Ammon's horn (tissue), 1 donor: ENCODE measurements at regions not wholly inside any gene's neighbourhood (a gene's known extent, or its start where the extent isn't known, plus 50 kb on each side); places are given as distances from the start of the nearest gene placed in this dataset.

Source experiments
- DNase-seq: peaks from one replicate; pipeline ENCODE4 v3.0.0-alpha.2; 2016; ENCODE audit warnings: low spot score

DNA sequence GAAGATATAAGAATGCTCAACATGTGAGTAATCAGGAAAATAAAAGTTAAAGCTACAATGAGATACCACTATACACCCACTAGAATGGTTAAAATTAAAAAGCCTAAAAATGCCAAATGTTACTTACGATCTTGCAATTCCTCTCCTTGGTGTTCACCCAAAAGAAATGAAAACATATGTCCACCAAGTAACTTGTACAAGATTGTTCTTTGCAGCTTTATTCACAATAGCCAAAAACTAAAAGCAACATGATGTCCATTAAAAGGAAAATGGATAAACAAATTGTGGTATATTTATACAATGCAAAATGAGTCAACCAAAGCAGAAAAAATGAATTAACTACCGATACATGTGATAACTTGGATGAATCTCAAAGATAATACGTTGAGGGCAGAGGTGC, 301.6 kb upstream of the THBS1 start:
- DNase-seq, result no peak

DNA sequence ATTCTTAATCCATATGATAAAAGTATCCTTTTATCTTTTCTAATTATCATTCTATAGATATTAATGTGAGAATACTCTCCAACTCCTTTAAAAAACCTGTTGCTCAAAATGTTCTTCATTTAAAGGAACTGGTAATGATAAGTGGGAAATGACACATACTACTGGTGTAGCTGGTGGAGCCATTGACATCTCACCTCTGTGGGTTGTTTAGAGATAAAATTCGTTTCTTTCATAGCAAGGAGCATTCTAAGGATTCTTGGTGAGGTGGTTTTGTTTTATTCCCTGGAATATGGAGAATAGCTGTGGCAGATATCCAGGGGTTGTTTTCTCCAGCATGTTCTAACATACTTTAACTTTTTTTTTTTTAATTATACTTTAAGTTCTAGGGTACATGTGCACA, 299.8 kb upstream of the THBS1 start:
- DNase-seq, result no peak

DNA sequence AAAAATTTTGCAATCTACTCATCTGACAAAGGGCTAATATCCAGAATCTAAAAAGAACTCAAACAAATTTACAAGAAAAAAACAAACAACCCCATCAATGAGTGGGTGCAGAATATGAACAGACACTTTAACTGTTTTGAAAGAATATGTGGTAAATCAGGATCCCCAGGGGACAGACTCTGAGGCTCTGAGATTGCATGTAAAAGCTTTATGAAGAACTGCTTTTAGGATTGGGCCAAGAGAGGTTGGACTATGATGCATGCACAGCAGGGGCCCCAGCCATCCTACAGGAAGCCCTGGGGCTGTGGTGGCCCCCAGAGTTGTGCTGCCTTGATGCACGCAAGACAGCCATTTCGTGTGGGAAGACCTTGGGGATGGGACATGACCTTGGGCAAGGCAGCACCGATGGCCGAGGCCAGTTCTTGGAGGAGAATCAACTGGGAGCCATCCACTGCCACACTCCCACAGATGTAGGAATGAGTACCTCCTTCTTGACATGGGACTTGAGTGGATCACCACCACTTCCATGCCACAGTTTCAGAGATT, 298.1 kb upstream of the THBS1 start:
- DNase-seq, result no peak

DNA sequence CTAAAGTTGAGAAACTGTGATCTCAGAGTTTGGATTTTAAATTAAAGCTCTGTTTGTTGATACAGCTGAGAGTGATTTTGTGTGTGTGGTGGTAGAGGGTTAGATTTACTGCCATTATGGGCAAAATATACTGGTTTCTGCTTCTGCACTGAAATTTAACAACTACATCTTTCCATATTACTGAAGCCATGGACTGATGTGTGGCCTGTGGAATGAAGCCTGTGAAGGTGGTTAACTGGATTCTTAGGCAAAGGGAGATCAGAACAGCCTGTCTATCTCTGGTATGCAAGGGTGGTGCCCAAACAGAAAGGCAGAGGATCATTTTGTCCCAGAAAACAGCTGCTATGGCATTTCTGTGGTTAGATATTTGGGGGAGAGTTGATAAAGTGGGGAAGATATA, 297.3 kb upstream of the THBS1 start:
- no peak for DNase-seq

DNA sequence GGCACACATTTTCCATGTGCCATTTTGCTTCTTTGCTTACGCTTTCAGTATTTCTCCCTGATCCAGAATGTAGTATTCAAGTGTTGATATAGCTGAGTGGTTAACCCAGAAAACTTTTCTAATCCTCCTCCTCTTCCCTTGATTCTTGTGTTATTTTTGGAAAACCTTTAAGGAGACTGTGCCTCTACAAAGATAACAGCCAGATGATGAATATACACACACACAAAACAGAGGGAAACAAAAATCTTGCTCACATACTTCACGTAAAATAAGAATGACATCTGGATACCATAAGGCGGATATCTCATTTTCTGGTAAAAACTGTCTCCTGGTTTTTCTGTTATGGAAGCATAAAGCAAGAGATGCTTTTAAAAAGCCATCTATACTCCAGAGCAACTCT, 295.8 kb upstream of the THBS1 start:
- DNase-seq, result no peak

DNA sequence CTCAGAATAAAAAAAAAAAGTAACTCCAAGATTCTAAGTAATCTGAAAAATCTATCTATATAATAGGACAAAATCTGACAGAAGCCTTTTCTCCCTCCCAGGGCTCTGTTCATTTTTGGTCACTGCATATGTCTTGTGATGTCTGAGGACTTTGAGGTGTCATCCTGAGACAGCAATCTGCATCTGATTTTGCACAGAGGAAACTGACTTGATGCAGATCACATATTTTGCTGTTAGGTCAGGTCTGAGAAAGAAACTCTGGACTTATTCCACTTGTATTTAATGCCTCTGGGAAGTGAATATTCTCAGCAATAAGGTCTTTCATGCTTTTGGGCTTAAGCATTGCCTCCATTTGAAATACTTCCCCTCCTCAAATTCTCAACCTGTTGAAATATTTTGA, 295.2 kb upstream of the THBS1 start:
- no peak for DNase-seq

DNA sequence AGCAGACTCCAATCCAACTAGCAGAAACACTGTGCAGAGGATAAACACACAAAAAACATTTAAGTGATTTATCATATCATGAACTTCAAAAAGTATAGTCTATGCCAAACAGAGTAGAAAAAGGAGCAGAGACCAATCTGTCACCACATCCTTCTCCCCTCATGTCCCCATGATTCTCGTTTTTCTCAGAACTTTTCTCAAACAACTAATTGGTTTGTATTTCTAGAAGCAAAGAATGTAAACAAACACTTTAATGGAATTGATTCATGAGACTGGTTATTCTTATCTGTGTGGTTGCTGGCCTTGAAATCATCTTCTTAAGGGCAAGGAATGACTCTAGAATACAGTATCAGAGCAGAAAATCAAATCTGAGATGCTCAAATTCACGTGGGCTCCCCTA, 294.2 kb upstream of the THBS1 start:
- no peak for DNase-seq

DNA sequence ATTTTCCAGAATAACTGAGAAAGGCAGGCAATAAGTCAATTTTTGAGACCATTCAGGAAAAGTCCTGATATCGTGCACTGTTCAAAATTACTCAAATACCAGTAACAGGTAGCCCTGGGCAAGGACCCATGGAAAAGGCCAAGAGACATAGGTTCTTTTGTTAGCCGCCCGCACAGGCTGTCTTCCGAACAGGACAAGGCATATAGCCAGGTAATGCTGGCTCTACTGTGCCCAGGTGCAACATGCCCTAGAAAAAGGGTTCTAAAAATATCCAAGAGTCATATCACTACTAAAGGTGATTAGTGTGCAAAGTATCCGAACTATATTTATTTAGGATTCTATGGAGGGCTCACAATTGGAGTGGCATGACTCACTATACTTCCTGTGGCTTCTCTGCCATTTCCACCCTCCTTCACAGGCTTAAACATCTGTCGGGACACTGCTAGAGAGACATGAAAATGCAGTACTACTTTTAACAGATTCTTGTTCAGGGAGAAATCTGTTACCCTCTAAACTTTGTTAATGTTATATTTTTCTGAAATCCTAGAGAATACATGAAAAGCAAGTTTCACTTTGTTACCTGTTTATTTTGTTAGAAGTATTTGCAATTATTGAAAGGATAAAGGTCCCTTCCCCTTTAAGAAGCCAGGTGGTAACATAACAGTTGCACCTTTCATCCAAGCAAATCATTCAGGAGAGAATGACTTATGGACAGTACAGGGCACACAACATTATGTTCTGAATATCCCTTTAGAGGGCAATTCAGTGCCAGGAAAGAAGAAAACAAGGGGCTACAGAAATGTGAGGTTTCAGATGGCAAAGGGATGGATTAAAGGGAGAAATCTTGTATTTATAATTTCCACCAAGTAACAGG, 293.3 kb upstream of the THBS1 start:
- DNase-seq, result no peak

DNA sequence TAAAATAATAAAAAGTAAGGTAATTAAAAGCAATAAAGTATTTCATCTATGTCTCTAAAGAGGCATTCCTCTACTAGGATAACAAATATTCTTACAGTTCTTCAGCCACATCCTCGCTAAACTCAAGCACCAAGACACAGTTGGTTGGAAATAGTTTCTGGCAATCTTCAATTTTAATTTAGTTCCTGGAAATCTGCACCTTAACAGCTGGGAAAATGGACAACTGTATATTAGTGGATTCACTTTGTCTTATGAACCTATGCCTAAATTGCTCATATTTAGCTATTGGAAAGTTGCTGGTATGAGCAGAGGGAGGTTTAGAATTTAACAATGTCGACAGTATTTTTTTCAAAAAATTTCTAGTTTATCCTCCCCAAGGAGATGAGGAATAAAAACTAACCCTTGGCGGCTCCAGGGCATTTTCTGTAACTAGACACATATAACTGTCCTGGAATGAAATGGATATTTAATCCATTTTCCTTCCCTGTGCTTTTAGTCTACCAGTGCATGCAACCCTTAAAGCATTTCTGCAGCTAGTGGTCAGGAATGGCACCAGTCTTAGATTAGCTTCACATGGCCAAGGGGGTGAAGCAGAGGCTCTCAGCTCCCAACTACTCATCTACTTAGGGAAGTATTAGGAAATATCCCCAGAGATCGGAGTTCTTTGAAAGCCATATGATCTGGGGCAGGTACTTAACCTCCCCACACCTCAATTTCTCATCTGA, 290.0 kb upstream of the THBS1 start:
- no peak for DNase-seq

DNA sequence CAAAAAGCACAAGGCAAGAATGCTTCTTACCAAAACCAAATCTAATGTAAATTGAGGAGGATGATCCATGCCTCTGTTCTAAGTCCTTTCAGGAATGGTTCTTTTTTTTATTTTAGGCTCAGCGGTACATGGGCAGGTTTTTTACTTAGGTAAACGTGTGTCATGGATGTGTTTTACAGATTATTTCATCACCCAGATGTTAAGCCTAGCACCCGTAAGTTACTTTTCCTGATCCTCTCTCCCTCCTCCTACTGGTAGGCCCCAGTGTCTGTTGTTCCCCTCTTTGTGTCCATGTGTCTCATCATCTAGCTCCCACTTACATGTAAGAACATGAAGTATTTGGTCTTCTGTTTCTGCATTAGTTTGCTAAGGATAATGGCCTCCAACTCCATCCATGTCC, 289.2 kb upstream of the THBS1 start:
- no peak for DNase-seq

DNA sequence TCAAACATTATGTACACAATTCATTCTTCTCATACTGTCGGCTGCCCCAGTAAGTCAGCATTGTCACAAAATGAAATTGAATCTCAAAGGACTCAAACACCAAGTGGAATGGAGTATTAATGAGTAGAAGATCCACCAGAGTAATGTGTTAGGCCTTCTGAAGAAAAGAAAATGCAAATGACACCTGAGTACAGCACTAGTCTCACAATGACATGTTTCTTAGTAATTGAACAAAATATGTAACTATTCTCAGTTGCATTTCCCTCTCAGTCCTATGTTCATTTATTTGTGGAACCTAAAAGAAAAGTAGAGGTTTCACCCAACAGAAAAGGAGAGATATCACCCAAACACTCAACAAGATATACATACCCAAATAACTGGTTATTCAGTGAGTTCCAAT, 283.9 kb upstream of the THBS1 start:
- DNase-seq, result no peak

DNA sequence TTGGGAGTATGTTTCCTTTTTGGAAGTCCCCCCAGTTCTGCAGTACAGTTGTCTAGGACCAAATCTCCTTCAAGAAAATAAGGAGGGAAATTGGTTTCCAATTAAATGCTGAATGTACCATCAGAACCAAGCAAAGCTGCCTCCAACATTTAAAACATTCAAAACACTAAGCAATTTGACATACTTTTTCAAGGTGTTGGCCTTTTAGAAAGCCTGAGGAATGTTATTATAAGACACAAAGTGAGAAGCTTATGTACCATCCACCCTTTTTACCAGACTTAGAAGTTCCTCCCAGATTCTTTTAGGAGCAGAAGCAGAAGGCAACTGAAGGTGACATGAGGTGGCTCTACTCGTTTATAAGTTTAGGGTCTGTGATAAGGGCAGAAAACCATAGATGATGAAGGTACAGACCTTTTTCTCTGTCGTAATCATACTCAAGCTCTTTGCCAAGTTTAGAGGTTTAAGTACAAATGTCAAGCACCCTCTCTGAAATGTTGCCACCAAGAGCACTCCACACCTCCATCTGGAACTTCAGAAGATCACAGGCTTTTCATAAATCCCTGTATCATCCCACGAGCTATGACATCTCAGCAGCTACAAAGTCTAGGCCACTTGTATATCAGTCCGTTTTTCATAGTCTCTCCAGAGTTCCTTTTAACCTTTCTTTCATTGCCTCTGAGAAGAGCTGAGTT, 282.5 kb upstream of the THBS1 start:
- DNase-seq, result no peak

DNA sequence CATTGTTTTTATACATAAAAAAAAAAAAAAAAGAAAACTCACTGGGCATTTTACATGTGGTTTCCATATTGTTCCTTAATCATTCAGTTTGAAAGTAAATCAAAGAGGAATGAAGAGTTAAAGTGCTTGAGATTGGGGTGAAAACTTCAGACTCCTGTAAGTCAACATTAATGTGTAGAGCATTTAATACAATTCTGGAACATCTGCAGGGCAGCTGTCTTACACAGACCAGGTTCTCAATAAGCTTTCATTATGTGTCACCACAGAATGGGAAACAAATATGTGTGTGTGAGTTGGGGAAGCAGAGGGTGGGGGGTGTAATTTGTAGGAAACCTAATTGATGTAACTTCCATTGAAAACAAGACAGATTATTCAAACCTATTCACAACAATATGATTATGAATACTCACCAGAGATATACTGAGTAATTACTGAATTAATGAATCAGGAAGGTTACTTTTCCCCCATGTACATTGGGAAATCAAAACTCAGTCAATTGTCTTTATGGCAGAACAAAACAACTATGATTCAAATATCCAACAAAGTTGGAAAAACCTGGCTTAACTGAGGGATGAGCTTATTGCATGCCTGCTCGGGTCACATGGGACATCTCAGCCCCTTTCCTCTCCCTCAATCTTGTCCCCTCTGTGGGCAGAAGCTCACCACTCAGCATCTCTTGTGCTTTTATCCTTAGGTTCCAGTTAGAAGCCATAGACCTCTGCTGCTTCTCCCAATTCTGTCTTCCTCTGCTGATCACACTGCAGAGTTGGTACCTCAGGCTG, 281.2 kb upstream of the THBS1 start:
- DNase-seq, result no peak

DNA sequence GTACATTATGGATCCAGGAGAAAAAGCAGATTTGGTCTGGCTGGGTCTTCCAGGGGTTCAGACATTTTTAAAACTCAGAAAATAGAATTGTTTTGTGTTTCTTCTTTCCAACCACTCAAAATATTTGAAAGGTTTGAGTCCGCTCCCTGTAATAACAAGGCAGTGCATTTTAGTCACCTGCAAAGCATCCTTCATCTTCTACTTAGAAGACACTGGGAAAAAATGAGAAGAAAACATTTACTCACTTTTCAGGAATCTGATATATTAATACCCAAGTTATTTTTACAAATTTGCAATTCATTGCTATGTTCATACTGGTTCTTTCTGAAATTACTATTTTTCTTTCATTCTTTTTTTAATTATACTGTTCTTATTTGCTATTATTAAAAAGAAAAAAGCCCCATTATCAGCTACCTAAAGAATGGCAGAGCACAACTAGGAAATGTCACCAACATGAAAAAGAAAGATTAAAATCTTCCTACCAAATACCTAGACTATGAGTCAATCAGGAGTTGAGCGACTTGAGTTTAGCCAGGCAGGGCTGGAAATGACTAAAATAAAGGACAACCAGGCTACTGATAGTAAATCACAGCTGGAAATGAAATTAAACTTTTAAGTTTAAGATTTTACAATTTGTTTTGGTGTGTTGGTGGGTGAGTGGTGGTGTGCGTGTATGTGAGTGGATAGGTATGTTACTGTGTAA, 280.3 kb upstream of the THBS1 start:
- no peak for DNase-seq

DNA sequence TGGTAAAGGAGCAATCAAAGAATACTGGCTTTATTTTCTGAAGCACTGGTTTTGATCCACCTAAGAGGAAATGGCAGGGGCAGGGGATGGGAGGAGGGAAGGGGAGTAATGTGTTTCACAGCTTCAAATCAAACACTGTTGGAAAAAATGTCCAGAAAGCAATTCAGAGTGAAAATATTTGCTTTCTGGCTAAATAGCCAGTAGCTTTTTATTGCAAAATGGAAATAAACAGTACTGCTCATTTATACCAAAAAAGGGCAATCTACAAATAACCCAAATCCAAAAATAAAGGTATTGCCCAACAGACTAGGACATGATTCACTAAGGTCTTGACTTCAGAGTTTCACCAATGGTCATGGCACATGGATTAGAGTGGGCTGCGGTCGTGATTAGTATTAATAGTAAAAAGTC, 279.3 kb upstream of the THBS1 start:
- no peak for DNase-seq

DNA sequence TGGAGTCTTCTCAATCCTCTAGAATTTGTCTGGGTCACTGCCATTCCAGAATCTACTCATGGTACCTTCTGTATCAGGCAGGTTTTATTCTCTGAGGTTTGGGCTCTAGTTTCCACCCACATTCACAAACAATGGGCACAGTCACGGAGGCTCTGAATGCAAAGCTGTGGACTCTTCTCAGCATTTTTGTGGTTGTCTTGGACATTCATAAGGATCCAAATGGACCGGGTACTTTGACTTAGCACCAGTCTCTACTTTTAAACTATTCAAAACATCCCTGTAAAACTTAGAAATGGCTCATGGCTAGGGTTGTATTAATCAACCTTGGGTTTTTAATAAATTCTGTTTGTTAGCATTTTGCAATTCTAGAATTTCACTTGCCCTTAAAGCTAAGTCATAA, 277.9 kb upstream of the THBS1 start:
- DNase-seq, result no peak

DNA sequence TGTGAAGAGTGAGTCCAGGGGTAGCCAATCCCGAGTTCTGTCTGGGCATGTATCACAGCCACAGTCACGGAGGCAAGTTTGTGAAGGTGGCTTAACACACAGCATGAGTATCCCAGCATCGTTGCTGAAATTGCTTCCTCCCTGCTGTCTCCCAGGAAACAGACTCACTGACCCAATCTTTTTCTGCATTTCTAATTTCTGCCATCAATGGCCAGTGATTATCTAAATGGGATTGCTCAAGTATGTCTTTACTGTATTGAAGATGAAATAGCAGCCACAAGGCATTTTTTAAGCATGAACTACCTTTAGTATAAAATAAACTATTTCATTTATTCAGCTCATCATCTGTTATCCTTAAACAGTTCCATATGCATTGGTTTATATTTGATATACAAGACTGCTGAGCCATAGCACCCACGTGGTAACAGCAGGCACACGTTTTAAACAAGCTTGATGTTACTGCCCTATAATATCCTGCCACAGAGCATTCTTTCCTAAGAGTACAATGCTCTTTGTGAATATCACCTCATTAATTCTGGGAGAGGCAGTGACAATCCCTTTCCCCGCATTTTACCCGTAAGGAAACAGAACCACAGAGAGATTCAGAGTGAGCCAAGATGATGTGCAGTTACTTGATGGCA, 276.6 kb upstream of the THBS1 start:
- DNase-seq, result no peak

DNA sequence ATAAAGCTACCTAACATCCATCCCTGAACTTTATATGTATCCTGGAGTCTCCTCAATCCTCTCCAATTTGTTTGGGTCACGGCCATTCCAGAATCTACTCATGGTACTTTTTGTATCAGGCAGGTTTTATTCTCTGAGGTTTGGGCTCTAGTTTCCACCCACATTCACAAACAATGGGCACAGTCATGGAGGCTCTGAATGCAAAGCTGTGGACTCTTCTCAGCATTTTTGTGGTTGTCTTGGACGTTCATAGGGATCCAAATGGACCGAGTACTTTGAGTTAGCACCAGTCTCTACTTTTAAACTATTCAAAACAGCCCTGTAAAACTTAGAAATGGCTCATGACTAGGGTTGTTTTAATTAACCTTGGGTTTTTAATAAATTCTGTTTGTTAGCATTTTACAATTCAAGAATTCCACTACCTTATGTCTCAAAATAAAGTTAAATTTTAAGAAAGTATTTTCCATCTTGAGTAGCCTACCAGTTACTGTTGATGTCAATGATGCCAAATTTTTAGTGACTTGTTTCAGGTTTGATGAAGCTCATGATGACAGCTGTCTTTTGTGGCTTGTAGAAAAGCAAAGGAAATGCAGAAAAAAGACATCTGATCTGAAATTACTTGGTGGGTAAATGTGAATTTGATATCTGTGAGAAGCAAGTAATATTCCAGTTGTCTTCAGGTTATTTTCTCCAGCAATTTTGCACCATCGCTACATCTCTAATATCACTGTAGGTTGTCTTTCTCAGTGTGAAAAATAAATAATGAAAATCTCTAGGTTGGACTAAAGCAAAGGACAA, 275.7 kb upstream of the THBS1 start:
- no peak for DNase-seq

DNA sequence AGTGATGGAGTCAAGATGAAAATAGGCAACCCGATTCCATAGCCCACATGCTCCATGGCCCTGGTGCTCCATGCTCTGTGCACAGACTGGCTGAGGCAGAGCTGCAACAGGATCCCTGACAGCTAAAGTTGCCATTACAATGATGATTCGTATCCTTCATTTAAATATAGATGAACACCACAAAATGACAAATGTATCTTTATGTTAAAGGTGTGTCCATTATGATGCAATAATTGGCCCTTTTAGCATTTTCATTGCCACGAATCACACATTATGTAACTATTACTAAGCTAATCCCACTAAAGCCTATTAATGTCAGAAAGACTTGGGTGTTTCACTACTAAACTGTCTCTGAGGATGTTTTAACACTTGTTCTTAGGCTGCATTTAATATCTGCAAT, 270.2 kb upstream of the THBS1 start:
- no peak for DNase-seq

DNA sequence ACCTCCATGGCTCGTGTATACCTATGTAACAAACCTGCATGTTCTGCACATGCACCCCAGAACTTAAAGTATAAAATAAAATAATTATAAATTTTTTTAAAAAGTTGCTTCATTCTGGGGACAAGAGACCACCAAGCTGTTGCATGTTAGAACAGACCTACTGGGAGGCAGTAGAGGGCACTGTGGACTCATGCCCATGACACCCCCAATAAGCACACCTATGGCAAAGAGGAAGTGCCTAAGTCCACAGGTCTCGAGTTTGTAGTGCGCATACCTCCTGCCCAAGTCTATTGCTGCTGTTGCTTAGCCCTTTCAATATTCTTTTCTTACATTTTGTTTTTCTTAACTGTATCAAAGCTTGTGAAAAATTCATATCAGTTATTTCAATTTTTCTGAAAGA, 267.9 kb upstream of the THBS1 start:
- no peak for DNase-seq
